Ovary (tissue), 7 donors: ENCODE measurements at regions not wholly inside any gene's neighbourhood (a gene's known extent, or its start where the extent isn't known, plus 50 kb on each side); places are given as distances from the start of the nearest gene placed in this dataset.

Experiments
- DNase-seq, 5 donors: peaks; one replicate each; pipeline ENCODE4 v3.0.0-alpha.2; 2019 to 2020
- H3K27ac ChIP-seq, 2 donors: fragments of 200-600 bp; one replicate each; pipeline versions ENCODE4 v1.5.1 to v1.8.0; 2019 to 2022
- H3K27me3 ChIP-seq: fragments of 200-600 bp; one replicate; pipeline ENCODE4 v1.8.0; 2022
- H3K36me3 ChIP-seq: fragments of 200-600 bp; sonication (generic); one replicate; pipeline ENCODE4 v1.5.1; 2019
- H3K4me1 ChIP-seq: one replicate; pipeline ENCODE4 v1.8.1; 2013; ENCODE audit warnings: mild to moderate bottlenecking, moderate library complexity; ENCODE audit not compliant: insufficient read depth
- H3K4me3 ChIP-seq: fragments of 200-600 bp; sonication (generic); one replicate; pipeline ENCODE4 v1.5.1; 2017
- H3K9me3 ChIP-seq, 2 donors: fragments of 200-600 bp in 1 of 2; sonication (generic) in 1 of 2; one replicate each; pipeline versions ENCODE4 v1.5.1 to v1.8.1; 2013 to 2019; ENCODE audit warnings: mild to moderate bottlenecking in 1 of 2, moderate library complexity in 1 of 2
- CTCF ChIP-seq, 3 donors: fragments of 450-650 bp in 2 of 3; fragments of 200-600 bp in 1 of 3; IDR thresholded peaks; one replicate each; pipeline versions ENCODE4 v1.5.1 to v1.8.0; 2016 to 2022; ENCODE audit warnings: antibody characterized with exemption in 3 of 3, mild to moderate bottlenecking in 1 of 3
- EP300 ChIP-seq: sonication (generic); formaldehyde crosslinking; IDR thresholded peaks from one replicate; pipeline ENCODE4 v1.6.1; 2017; ENCODE audit warnings: antibody characterized with exemption
- POLR2A ChIP-seq: fragments of 450-650 bp; IDR thresholded peaks from one replicate; pipeline ENCODE4 v1.6.1; 2017; ENCODE audit warnings: antibody characterized with exemption, mild to moderate bottlenecking, moderate library complexity
- WGBS, 3 donors: extraction: QIAGEN DNeasy Blood & Tissue Kit in 1 of 3; methylation state at CpG; one replicate each; pipeline versions ENCODE4 v1.1.5 to v1.1.7; 2013 to 2017; 5-methylcytosine and 5-hydroxymethylcytosine counted together
- intact Hi-C, 4 donors: fragments of 100-400 bp; cut with DNase I; formaldehyde crosslinking; loops; one replicate each; pipeline versions ENCODE4 v1.11.0 to v1.15.1; 2022 to 2023
- donor health status: DM: no; HTN: no; CAD: no; lungs with moderate emphysema.
- donor health status: DM: no; HTN: no; CAD: no.
- donor health status: Bipolar disorder and iron deficiency.
- donor health status: DM: no; HTN: no; CAD: no.
- donor health status: DM: yes; HTN: yes; CAD: no.

DNA sequence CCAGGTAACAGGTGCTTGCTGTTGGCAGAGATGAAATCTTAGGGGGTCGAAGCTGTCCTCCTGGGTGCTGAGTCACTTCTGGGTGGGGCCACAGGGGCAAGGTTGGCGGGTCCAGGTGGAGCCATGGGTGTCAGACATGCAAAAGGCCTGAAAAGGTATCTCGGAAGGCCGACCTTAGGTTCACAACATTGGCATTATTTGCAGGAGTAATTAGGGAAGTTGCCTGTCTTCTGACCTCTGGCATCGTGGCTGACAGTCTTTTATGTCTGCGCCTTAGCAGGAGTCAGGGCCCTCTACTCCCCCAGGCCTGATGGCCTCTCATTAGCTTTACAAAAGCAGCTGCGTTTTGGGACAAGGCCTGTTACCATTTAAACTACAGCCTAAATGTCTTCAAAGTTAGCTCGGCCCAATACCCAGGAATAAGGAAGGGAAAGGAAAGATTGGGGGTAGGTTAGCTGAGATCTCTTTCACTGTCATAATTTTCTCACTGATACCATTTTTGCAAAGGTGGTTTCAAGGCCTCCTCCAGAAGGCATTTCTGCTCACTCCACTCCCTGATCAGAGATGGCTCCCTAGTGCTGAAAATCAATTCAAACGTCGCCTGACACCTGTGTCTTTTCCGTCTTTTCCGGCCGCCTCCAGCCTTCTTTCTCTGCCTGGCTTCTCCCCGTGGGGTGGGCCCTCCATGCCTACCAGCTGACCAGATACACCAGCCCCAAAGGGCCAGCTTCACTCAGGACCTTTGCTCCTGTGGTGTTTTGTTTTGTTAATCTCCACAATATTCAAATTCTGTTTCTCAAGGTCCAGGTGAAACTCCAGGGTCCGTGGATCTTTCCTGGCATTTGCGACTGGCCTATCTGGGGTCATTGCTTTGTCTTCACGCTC is 90.8 kb downstream of the RHOB start:
- H3K4me1 ChIP-seq, result no peaks in the 10 kb centered on the region
- no peak for DNase-seq
- no peak for TF ChIP-seq CTCF (IDR thresholded peaks at IDR 0.05)
- no peak for TF ChIP-seq POLR2A
- TF ChIP-seq EP300, result no peak
- no peaks in the 10 kb centered on the region for H3K27me3 ChIP-seq
- WGBS, 3 donors, result 89 to 91% (median 90%) methylated on average over 17 of the region's 17 CpGs
- intact Hi-C loops, result no loop called here
- no peak overlapping the region for H3K4me3 ChIP-seq
- no peak overlapping the region for H3K27ac ChIP-seq
- H3K9me3 ChIP-seq, result no peaks in the 10 kb centered on the region
- no peaks in the 10 kb centered on the region for H3K36me3 ChIP-seq

DNA sequence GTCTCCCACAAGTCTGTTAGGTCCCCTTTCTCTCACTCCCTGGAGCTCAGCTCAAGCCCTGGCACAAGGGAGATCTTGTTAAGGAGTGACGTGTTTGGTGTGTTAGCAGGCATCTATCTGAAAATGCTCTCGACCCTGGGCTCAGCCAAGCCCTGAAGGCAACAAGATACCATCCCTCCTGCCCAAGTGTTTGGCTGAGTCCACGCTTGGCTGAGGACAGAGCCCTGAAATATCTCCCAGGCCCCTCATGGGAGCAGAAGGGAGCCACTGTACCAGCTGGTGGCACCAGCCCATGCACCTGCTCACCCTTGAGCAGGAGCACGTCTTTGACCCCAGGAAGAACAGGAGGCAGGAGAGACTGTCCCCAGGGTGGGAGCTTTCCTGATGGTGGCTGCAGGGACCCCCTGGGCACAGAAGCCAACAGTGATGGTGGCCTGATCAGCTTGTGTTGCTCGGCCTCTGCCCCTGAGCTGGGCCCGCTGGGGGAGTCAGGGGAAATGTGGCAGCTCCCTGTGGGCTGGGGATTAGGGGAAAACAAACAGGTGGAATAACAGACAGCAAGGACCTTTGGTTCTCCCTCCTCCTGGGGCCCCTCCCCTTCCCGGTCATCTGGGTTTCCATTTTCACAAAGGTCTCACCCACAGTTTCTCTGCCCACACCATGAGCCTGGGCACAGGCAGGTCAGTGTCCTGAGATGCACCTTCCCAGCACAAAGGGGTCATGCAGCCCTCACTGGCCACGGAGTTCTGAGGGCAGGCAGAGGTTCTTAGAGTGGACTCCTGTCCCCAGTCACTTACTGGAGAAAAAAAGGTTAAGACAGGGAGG is 91.6 kb downstream of the RHOB start:
- WGBS, 3 donors, result 86 to 92% (median 91%) methylated on average over 8 of the region's 8 CpGs
- DNase-seq, result no peak
- intact Hi-C loops, result no loop called here
- H3K36me3 ChIP-seq, result no peaks in the 10 kb centered on the region
- H3K27me3 ChIP-seq, result no peaks in the 10 kb centered on the region
- H3K27ac ChIP-seq, result no peak overlapping the region
- no peaks in the 10 kb centered on the region for H3K9me3 ChIP-seq
- H3K4me1 ChIP-seq, result no peaks in the 10 kb centered on the region
- no peak overlapping the region for H3K4me3 ChIP-seq
- TF ChIP-seq POLR2A (no peak), CTCF (IDR thresholded peaks at IDR 0.05) (no peak), EP300 (no peak)

GRCh38 chr2:20539133-20539719 is 92.4 kb downstream of the RHOB start:
- intact Hi-C loops, result no loop called here
- Histone ChIP-seq H3K4me1 (no peaks in the 10 kb centered on the region), H3K27ac (no peak overlapping the region), H3K4me3 (no peak overlapping the region), H3K36me3 (no peaks in the 10 kb centered on the region), H3K9me3 (no peaks in the 10 kb centered on the region), H3K27me3 (no peaks in the 10 kb centered on the region)
- WGBS, 3 donors, result 57 to 75% (median 67%) methylated on average over 6 of the region's 6 CpGs
- DNase-seq, result no peak
- TF ChIP-seq EP300 (no peak), POLR2A (no peak), CTCF (IDR thresholded peaks at IDR 0.05) (no peak)

GRCh38 chr2:20539776-20540586 is 93.1 kb downstream of the RHOB start:
- Histone ChIP-seq H3K4me3 (no peak overlapping the region), H3K27ac (no peak overlapping the region), H3K4me1 (no peaks in the 10 kb centered on the region), H3K36me3 (no peaks in the 10 kb centered on the region), H3K9me3 (no peaks in the 10 kb centered on the region), H3K27me3 (no peaks in the 10 kb centered on the region)
- no peak for DNase-seq
- intact Hi-C loops, result no loop called here
- no peak for TF ChIP-seq CTCF (IDR thresholded peaks at IDR 0.05)
- no peak for TF ChIP-seq EP300
- no peak for TF ChIP-seq POLR2A
- 84 to 87% (median 85%) methylated on average over 26 of the region's 26 CpGs for WGBS, 3 donors
